NT2/D1 (cell line): ENCODE measurements at regions not wholly inside any gene's neighbourhood (a gene's known extent, or its start where the extent isn't known, plus 50 kb on each side); places are given as distances from the start of the nearest gene placed in this dataset.
"Not testable (repeated sequence)": the region's sequence is repeated elsewhere in the genome, so short reads cannot be mapped to it uniquely, and the experiment has no call there.

Experiments
- DNase-seq: peaks from one replicate; pipeline ENCODE4 v3.0.0-alpha.2; 2011; ENCODE audit warnings: low read depth, low spot score
- H3K27me3 ChIP-seq: 2 replicates; pipeline ENCODE4 v1.6.0; 2011; ENCODE audit warnings: mild to moderate bottlenecking; ENCODE audit not compliant: insufficient read length, insufficient read depth
- H3K36me3 ChIP-seq: 2 replicates; pipeline ENCODE4 v1.6.1; 2011; ENCODE audit warnings: mild to moderate bottlenecking, low read length, mixed read lengths; ENCODE audit not compliant: insufficient read depth, insufficient read length
- H3K4me1 ChIP-seq: 2 replicates; pipeline ENCODE4 v1.5.1; 2011; ENCODE audit not compliant: insufficient read depth, insufficient read length
- H3K4me3 ChIP-seq: 2 replicates; pipeline ENCODE4 v1.5.1; 2011; ENCODE audit warnings: low read depth; ENCODE audit not compliant: insufficient read length
- H3K9ac ChIP-seq: 2 replicates; pipeline ENCODE4 v1.6.0; 2011; ENCODE audit warnings: low read depth; ENCODE audit not compliant: insufficient read length
- H3K9me3 ChIP-seq: 2 replicates; pipeline ENCODE4 v1.5.1; 2011; ENCODE audit warnings: mild to moderate bottlenecking, low read length; ENCODE audit not compliant: insufficient read depth
- SUZ12 ChIP-seq: IDR thresholded peaks from 2 replicates; pipeline ENCODE4 v1.6.1; 2011; ENCODE audit not compliant: insufficient read length, insufficient read depth; ENCODE audit errors: extremely low read depth
- YY1 ChIP-seq: IDR thresholded peaks from 2 replicates; pipeline ENCODE4 v1.6.1; 2011; ENCODE audit not compliant: insufficient read length, insufficient read depth
- ZNF274 ChIP-seq: IDR thresholded peaks from 2 replicates; pipeline ENCODE4 v1.6.1; 2011; ENCODE audit warnings: mild to moderate bottlenecking, low read depth, low read length

GRCh38 chr4:135434936-135435335, 1233.3 kb upstream of the PABPC4L start:
- H3K27me3 ChIP-seq: no peaks in the 10 kb centered on the region
- H3K4me1 ChIP-seq: no peaks in the 10 kb centered on the region
- H3K36me3 ChIP-seq: no peaks in the 10 kb centered on the region
- H3K4me3 ChIP-seq: no peak overlapping the region
- no peak for DNase-seq
- no peaks in the 10 kb centered on the region for H3K9me3 ChIP-seq
- no peak for TF ChIP-seq ZNF274
- TF ChIP-seq SUZ12: no peak
- TF ChIP-seq YY1: no peak
- no peak overlapping the region for H3K9ac ChIP-seq

GRCh38 chr4:135429528-135429927, 1227.9 kb upstream of the PABPC4L start:
- TF ChIP-seq SUZ12: no peak
- H3K4me3 ChIP-seq: no peak overlapping the region
- no peak overlapping the region for H3K9ac ChIP-seq
- no peak for DNase-seq
- H3K36me3 ChIP-seq: no peaks in the 10 kb centered on the region
- no peaks in the 10 kb centered on the region for H3K27me3 ChIP-seq
- no peaks in the 10 kb centered on the region for H3K9me3 ChIP-seq
- H3K4me1 ChIP-seq: no peaks in the 10 kb centered on the region

GRCh38 chr4:135418353-135418752, 1216.8 kb upstream of the PABPC4L start:
- Histone ChIP-seq H3K9ac (no peak overlapping the region), H3K4me1 (no peaks in the 10 kb centered on the region), H3K4me3 (no peak overlapping the region), H3K27me3 (no peaks in the 10 kb centered on the region), H3K9me3 (no peaks in the 10 kb centered on the region), H3K36me3 (no peaks in the 10 kb centered on the region)
- no peak for TF ChIP-seq ZNF274
- no peak for TF ChIP-seq SUZ12
- no peak for TF ChIP-seq YY1
- DNase-seq: peak; percentile 8

- H3K36me3 ChIP-seq: no peaks in the 10 kb centered on the region
- H3K9ac ChIP-seq: no peak overlapping the region
- H3K4me1 ChIP-seq: no peaks in the 10 kb centered on the region
- H3K27me3 ChIP-seq: no peaks in the 10 kb centered on the region
- H3K9me3 ChIP-seq: no peaks in the 10 kb centered on the region
- TF ChIP-seq SUZ12 (no peak), YY1 (no peak), ZNF274 (no peak)
- DNase-seq: no peak
- H3K4me3 ChIP-seq: no peak overlapping the region
Measured at GRCh38 chr4:135412213-135412612, 1210.6 kb upstream of the PABPC4L start.

- no peaks in the 10 kb centered on the region for H3K27me3 ChIP-seq
- no peak overlapping the region for H3K9ac ChIP-seq
- H3K4me3 ChIP-seq: no peak overlapping the region
- no peaks in the 10 kb centered on the region for H3K36me3 ChIP-seq
- TF ChIP-seq SUZ12 (no peak), YY1 (no peak), ZNF274 (no peak)
- H3K4me1 ChIP-seq: no peaks in the 10 kb centered on the region
- no peak for DNase-seq
- peaks cover under 1% of the 10 kb centered on the region; the same call in 1 of the 2 replicates for H3K9me3 ChIP-seq
Measured at GRCh38 chr4:135411251-135411650, 1209.7 kb upstream of the PABPC4L start.

- DNase-seq, H3K4me1 ChIP-seq, H3K9ac ChIP-seq, H3K4me3 ChIP-seq, H3K27me3 ChIP-seq, H3K36me3 ChIP-seq: not testable (repeated sequence)
- H3K9me3 ChIP-seq: peaks cover 16% of the 10 kb centered on the region; the same call in 1 of the 2 replicates
Measured at GRCh38 chr4:135409261-135409660, 1207.7 kb upstream of the PABPC4L start.

GRCh38 chr4:135408109-135408508, 1206.5 kb upstream of the PABPC4L start:
- TF ChIP-seq ZNF274 (no peak), SUZ12 (no peak), YY1 (no peak)
- no peak for DNase-seq
- Histone ChIP-seq H3K9me3 (peaks cover 16% of the 10 kb centered on the region; the same call in 1 of the 2 replicates), H3K9ac (no peak overlapping the region), H3K36me3 (no peaks in the 10 kb centered on the region), H3K27me3 (no peaks in the 10 kb centered on the region), H3K4me1 (no peaks in the 10 kb centered on the region), H3K4me3 (no peak overlapping the region)

- H3K9ac ChIP-seq, H3K4me1 ChIP-seq, DNase-seq, H3K36me3 ChIP-seq, H3K4me3 ChIP-seq, H3K27me3 ChIP-seq: not testable (repeated sequence)
- peaks cover 16% of the 10 kb centered on the region; the same call in 1 of the 2 replicates for H3K9me3 ChIP-seq
Measured at GRCh38 chr4:135406597-135406996, 1205.0 kb upstream of the PABPC4L start.
